IMR-90 (cell line): ENCODE measurements at regions not wholly inside any gene's neighbourhood (a gene's known extent, or its start where the extent isn't known, plus 50 kb on each side); places are given as distances from the start of the nearest gene placed in this dataset.

Experiments
- ATAC-seq: fragments of 200-7000 bp; cut with Tn5 transposase; 2 replicates; pipeline ENCODE4 v1.9.1; 2020; ENCODE audit warnings: low read depth, mild to moderate bottlenecking, moderate library complexity
- BruUV-seq: library from RNA; stranded (reverse); fragments of 400-500 nt; replicated peaks from 2 replicates; lab custom pipeline; 2021; lab: Mats Ljungman, UMichigan
- CTCF ChIA-PET: fragments of 300-600 bp; formaldehyde crosslinking; extraction: SDS; loops from one replicate; lab custom pipeline; 2021; ENCODE audit warnings: antibody characterized with exemption; lab: Yijun Ruan, JAX
- POLR2A ChIA-PET: fragments of 300-600 bp; sonication (Branson Sonifier 250); formaldehyde crosslinking; loops from one replicate; lab custom pipeline; 2022; ENCODE audit warnings: antibody characterized with exemption; ENCODE audit not compliant: unreplicated experiment; lab: Charles Lee
- DNase-seq: peaks from one replicate; pipeline ENCODE4 v3.0.0; 2013
- H2AFZ ChIP-seq: replicated peaks from 2 replicates; pipeline ENCODE3; 2013; ENCODE audit warnings: low read length, mild to moderate bottlenecking; ENCODE audit not compliant: poor library complexity
- H2AK5ac ChIP-seq: 2 replicates; pipeline ENCODE4 v1.6.1; 2013; ENCODE audit warnings: low read depth, low read length, inconsistent platforms
- H2AK9ac ChIP-seq: replicated peaks from 2 replicates; pipeline ENCODE3; 2013; ENCODE audit warnings: mild to moderate bottlenecking, low read depth, low read length, moderate library complexity; ENCODE audit not compliant: poor library complexity
- H2BK120ac ChIP-seq: 2 replicates; pipeline ENCODE4 v1.6.1; 2013; ENCODE audit warnings: low read depth, low read length, inconsistent platforms
- H2BK15ac ChIP-seq: 3 replicates; pipeline ENCODE4 v1.6.1; 2013; ENCODE audit warnings: low read depth, low read length, inconsistent platforms
- H2BK20ac ChIP-seq: 2 replicates; pipeline ENCODE4 v1.6.1; 2013; ENCODE audit warnings: low read depth, mild to moderate bottlenecking, inconsistent platforms, low read length, moderate library complexity
- H2BK5ac ChIP-seq: 2 replicates; pipeline ENCODE4 v1.6.1; 2013; ENCODE audit warnings: mild to moderate bottlenecking, low read depth, low read length, inconsistent platforms; ENCODE audit not compliant: poor library complexity, severe bottlenecking
- H3K14ac ChIP-seq: replicated peaks from 2 replicates; pipeline ENCODE4 v1.6.1; 2013; ENCODE audit warnings: low read depth, low read length, inconsistent platforms
- H3K18ac ChIP-seq: 2 replicates; pipeline ENCODE4 v1.6.1; 2013; ENCODE audit warnings: low read depth, low read length, control low read depth
- H3K23ac ChIP-seq: 2 replicates; pipeline ENCODE4 v1.6.1; 2013; ENCODE audit warnings: low read depth, low read length, inconsistent platforms
- H3K27ac ChIP-seq: 2 replicates; pipeline ENCODE4 v1.5.1; 2013; ENCODE audit warnings: mild to moderate bottlenecking, control low read depth, low read length; ENCODE audit not compliant: insufficient read depth
- H3K27me3 ChIP-seq: 2 replicates; pipeline ENCODE4 v1.6.1; 2013; ENCODE audit warnings: low read length; ENCODE audit not compliant: control insufficient read depth, insufficient read depth
- H3K36me3 ChIP-seq: 2 replicates; pipeline ENCODE4 v1.6.1; 2013; ENCODE audit warnings: low read length, mixed read lengths; ENCODE audit not compliant: control insufficient read depth, insufficient read depth
- H3K4ac ChIP-seq: 2 replicates; pipeline ENCODE4 v1.6.1; 2013; ENCODE audit warnings: low read depth, low read length, inconsistent platforms
- H3K4me1 ChIP-seq: 2 replicates; pipeline ENCODE4 v1.6.1; 2013; ENCODE audit warnings: low read length, mixed read lengths; ENCODE audit not compliant: control insufficient read depth, insufficient read depth
- H3K4me2 ChIP-seq: 2 replicates; pipeline ENCODE4 v1.6.1; 2013; ENCODE audit warnings: low read depth, mild to moderate bottlenecking, control low read depth, low read length, moderate library complexity
- H3K4me3 ChIP-seq: 2 replicates; pipeline ENCODE4 v1.5.1; 2013; ENCODE audit warnings: low read depth, mild to moderate bottlenecking, control low read depth, low read length, moderate library complexity; ENCODE audit not compliant: insufficient read depth
- H3K56ac ChIP-seq: 2 replicates; pipeline ENCODE4 v1.6.1; 2013; ENCODE audit warnings: low read length, inconsistent platforms; ENCODE audit not compliant: insufficient read depth; ENCODE audit errors: extremely low read depth
- H3K79me1 ChIP-seq, 2 experiments: 2 replicates each; pipeline ENCODE4 v1.6.1; 2013; ENCODE audit warnings: low read length in 2 of 2, inconsistent platforms in 1 of 2, low read depth in 1 of 2
- H3K9ac ChIP-seq: 2 replicates; pipeline ENCODE4 v1.6.1; 2013; ENCODE audit warnings: low read depth, low read length, control low read depth
- H3K9me1 ChIP-seq: 2 replicates; pipeline ENCODE4 v1.6.1; 2013; ENCODE audit warnings: low read length, inconsistent platforms; ENCODE audit not compliant: insufficient read depth
- H3K9me3 ChIP-seq: 2 replicates; pipeline ENCODE4 v1.6.1; 2013; ENCODE audit warnings: low read length; ENCODE audit not compliant: control insufficient read depth, insufficient read depth
- H4K20me1 ChIP-seq: 2 replicates; pipeline ENCODE4 v1.6.1; 2013; ENCODE audit warnings: low read length, inconsistent platforms; ENCODE audit not compliant: insufficient read depth
- H4K5ac ChIP-seq: 2 replicates; pipeline ENCODE4 v1.6.1; 2013; ENCODE audit warnings: mild to moderate bottlenecking, low read depth, low read length, control low read depth
- H4K8ac ChIP-seq, 2 experiments: 2 replicates each; pipeline ENCODE4 v1.6.1; 2013; ENCODE audit warnings: low read depth in 2 of 2, low read length in 2 of 2, control low read depth in 1 of 2, inconsistent platforms in 1 of 2
- H4K91ac ChIP-seq: 2 replicates; pipeline ENCODE4 v1.6.1; 2013; ENCODE audit warnings: low read depth, low read length, inconsistent platforms; ENCODE audit not compliant: insufficient read depth
- CEBPB ChIP-seq: IDR thresholded peaks from 2 replicates; pipeline ENCODE4 v1.6.1; 2012; ENCODE audit warnings: low read depth, low read length, improper control_type of control experiment
- WGBS, 2 experiments: methylation state at CpG; one replicate each; pipeline versions ENCODE4 v1.1.5 to v1.1.7; 2013; ENCODE audit warnings: missing lambda C conversion rate in 2 of 2; ENCODE audit not compliant: insufficient read length in 1 of 2; ENCODE audit errors: extremely low coverage in 2 of 2; 5-methylcytosine and 5-hydroxymethylcytosine counted together
- dilution Hi-C: fragments of 300-500 bp; cut with HindIII; formaldehyde crosslinking; loops from one replicate; pipeline ENCODE4 v1.14.3; 2018; ENCODE audit warnings: low sequenced_read_pairs; ENCODE audit not compliant: unreplicated experiment
- in situ Hi-C: fragments of 300-500 bp; cut with MboI; formaldehyde crosslinking; loops from 3 replicates; pipeline ENCODE4 v1.14.3; 2019; ENCODE audit warnings: low sequenced_read_pairs, inconsistent platforms, mixed read lengths
- intact Hi-C: fragments of 100-400 bp; cut with micrococcal nuclease; formaldehyde crosslinking; loops from 2 replicates; pipeline ENCODE4 v1.10.0; 2022

DNA sequence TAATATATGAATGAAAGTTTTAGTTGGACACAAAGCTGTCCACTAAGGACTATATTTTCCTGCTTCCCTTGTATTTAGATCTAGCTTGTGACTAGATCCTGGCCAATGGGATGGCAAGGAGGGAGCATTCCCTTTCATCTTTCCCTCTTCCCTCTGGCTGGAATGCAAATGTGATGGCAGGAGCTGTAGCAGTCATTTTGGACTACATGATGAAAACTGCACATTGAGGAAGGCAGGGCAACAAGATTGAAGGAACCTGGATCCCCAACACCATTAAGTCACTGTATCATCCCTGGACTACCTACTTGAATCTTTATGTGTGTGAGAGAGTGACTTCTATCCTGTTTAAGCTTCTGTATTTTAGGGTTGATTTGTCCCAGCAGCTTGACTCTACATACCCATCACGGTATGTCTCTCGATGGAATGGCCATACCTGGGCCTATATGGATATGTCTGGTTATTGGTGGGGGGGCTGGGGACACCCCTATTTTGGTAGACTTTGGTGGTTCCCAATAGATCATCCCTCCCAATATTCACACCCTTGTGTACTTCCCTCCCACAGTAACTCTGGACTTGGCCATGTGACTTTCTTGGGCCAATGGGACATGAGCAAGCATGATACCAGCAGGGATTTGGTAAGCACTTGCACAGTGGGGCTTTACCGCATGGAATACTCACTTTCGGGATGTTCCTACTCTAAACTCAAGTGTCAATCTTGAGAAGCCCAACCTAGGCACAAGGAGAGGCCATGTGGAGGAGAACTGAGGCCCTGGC is 128.5 kb downstream of the VEGFA start:
- peaks cover 14% of the 10 kb centered on the region for H3K27me3 ChIP-seq
- 100% methylated on average over 1 of the region's 4 CpGs; no CpG with 5 or more reads in 1 of the 2 experiments for WGBS, 2 experiments
- H4K8ac ChIP-seq: no peak overlapping the region
- H3K9me3 ChIP-seq: no peaks in the 10 kb centered on the region
- no peak overlapping the region for H2AK5ac ChIP-seq
- DNase-seq (no peak), ATAC-seq (no peak)
- in situ Hi-C loops: no loop called here
- no peak overlapping the region for H3K56ac ChIP-seq
- no peaks in the 10 kb centered on the region for H3K79me1 ChIP-seq
- no peak overlapping the region for H3K9ac ChIP-seq
- POLR2A ChIA-PET: no interaction called here
- no peak overlapping the region for H3K18ac ChIP-seq
- dilution Hi-C loops: no loop called here
- H3K27ac ChIP-seq: no peak overlapping the region
- no peak overlapping the region for H2BK20ac ChIP-seq
- H3K9me1 ChIP-seq: no peaks in the 10 kb centered on the region
- intact Hi-C loops: no loop called here
- no TSS peak for BruUV-seq
- H2AK9ac ChIP-seq: no peak overlapping the region
- H3K4me2 ChIP-seq: no peak overlapping the region
- no peaks in the 10 kb centered on the region for H4K20me1 ChIP-seq
- H3K4me1 ChIP-seq: peaks cover 3% of the 10 kb centered on the region; the same call in 1 of the 2 replicates
- no peak overlapping the region for H2AFZ ChIP-seq
- H3K23ac ChIP-seq: no peak overlapping the region
- no peak overlapping the region for H4K91ac ChIP-seq
- TF ChIP-seq CEBPB: no peak
- CTCF ChIA-PET: no interaction called here
- no peaks in the 10 kb centered on the region for H3K36me3 ChIP-seq
- H2BK5ac ChIP-seq: no peak overlapping the region
- H2BK15ac ChIP-seq: no peak overlapping the region
- H3K4ac ChIP-seq: no peak overlapping the region
- H4K5ac ChIP-seq: no peak overlapping the region
- no peak overlapping the region for H3K14ac ChIP-seq
- no peak overlapping the region for H3K4me3 ChIP-seq
- no peak overlapping the region for H2BK120ac ChIP-seq
